ENCODE measurements at regions not wholly inside any gene's neighbourhood (a gene's known extent, or its start where the extent isn't known, plus 50 kb on each side); places are given as distances from the start of the nearest gene placed in this dataset.

GRCh38 chr3:53974324-53974723, 82.7 kb upstream of the SELENOK start:
- TF ChIP-seq CTCF (IDR thresholded peaks at IDR 0.05; ENCODE audit: borderline replicate concordance, extremely low read depth, low read length, poor library complexity, severe bottlenecking) = no peak
- TF ChIP-seq EZH2 (IDR thresholded peaks at IDR 0.05; ENCODE audit: borderline replicate concordance, low read depth, low read length, severe bottlenecking) = no peak
